C4-2B (cell line): ENCODE measurements at regions not wholly inside any gene's neighbourhood (a gene's known extent, or its start where the extent isn't known, plus 50 kb on each side); places are given as distances from the start of the nearest gene placed in this dataset.

Experiments
- H3K27ac ChIP-seq: fragments of 450-650 bp; 2 replicates; pipeline ENCODE4 v1.5.1; 2017
- ZFX ChIP-seq: fragments of 450-650 bp; IDR thresholded peaks from 2 replicates; pipeline ENCODE4 v1.6.1; 2017
- TF ChIP-seq, protein P1 (sequence below): fragments of 450-650 bp; conservative IDR thresholded peaks from 2 replicates; pipeline ENCODE4 v1.5.1; 2017; ENCODE audit warnings: mild to moderate bottlenecking

- no peak overlapping the region for H3K27ac ChIP-seq
- no peak for TF ChIP-seq ZFX
- TF ChIP-seq, protein P1, sequence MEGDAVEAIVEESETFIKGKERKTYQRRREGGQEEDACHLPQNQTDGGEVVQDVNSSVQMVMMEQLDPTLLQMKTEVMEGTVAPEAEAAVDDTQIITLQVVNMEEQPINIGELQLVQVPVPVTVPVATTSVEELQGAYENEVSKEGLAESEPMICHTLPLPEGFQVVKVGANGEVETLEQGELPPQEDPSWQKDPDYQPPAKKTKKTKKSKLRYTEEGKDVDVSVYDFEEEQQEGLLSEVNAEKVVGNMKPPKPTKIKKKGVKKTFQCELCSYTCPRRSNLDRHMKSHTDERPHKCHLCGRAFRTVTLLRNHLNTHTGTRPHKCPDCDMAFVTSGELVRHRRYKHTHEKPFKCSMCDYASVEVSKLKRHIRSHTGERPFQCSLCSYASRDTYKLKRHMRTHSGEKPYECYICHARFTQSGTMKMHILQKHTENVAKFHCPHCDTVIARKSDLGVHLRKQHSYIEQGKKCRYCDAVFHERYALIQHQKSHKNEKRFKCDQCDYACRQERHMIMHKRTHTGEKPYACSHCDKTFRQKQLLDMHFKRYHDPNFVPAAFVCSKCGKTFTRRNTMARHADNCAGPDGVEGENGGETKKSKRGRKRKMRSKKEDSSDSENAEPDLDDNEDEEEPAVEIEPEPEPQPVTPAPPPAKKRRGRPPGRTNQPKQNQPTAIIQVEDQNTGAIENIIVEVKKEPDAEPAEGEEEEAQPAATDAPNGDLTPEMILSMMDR, result no peak
These were observed 216.2 kb upstream of the HS6ST1 start for GRCh38 chr2:128534688-128535392.

- H3K27ac ChIP-seq, result no peak overlapping the region
- TF ChIP-seq, protein P1, result no peak
- no peak for TF ChIP-seq ZFX
These were observed 217.3 kb upstream of the HS6ST1 start for GRCh38 chr2:128535953-128536352.

GRCh38 chr2:128536925-128537620, 218.4 kb upstream of the HS6ST1 start:
- no peak overlapping the region for H3K27ac ChIP-seq
- TF ChIP-seq, protein P1, result no peak
- TF ChIP-seq ZFX, result no peak

DNA sequence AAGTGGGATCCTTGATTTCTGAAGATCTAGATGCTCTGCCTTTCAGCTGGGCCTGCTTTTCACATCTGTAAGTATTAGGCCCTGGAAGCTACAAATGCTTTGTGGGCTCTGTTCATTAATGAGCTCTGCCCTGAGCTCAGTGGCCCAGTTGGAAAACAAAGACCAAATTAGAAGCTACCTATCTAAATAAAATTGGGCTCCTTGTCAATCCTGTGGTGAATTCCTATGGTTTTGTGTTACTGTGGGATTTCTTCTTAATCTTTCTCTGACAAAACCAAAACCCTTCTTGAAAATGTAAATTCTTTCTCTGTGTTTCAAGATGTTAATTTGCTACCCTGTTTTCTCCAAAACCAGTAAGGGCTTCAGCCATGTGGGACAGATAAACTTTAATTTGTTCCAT, 219.0 kb upstream of the HS6ST1 start:
- no peak overlapping the region for H3K27ac ChIP-seq
- TF ChIP-seq, protein P1, result no peak
- no peak for TF ChIP-seq ZFX

- TF ChIP-seq, protein P1, result no peak
- TF ChIP-seq ZFX, result no peak
- no peak overlapping the region for H3K27ac ChIP-seq
These were observed 219.7 kb upstream of the HS6ST1 start for GRCh38 chr2:128538396-128538795.

- TF ChIP-seq, protein P1, result no peak
- TF ChIP-seq ZFX, result no peak
- no peak overlapping the region for H3K27ac ChIP-seq
These were observed 222.0 kb upstream of the HS6ST1 start for GRCh38 chr2:128540670-128541069.

- TF ChIP-seq ZFX, result no peak
- TF ChIP-seq, protein P1, result no peak
- H3K27ac ChIP-seq, result no peak overlapping the region
These were observed 222.8 kb upstream of the HS6ST1 start for GRCh38 chr2:128541448-128541847.
